GM18517 (cell line): ENCODE measurements at regions not wholly inside any gene's neighbourhood (a gene's known extent, or its start where the extent isn't known, plus 50 kb on each side); places are given as distances from the start of the nearest gene placed in this dataset.

Experiments
- ATAC-seq: cut with Tn5 transposase; IDR thresholded peaks from one replicate; pipeline ENCODE4 v1.9.1; 2021; ENCODE audit warnings: mild to moderate bottlenecking, moderate library complexity; ENCODE audit not compliant: unreplicated experiment

DNA sequence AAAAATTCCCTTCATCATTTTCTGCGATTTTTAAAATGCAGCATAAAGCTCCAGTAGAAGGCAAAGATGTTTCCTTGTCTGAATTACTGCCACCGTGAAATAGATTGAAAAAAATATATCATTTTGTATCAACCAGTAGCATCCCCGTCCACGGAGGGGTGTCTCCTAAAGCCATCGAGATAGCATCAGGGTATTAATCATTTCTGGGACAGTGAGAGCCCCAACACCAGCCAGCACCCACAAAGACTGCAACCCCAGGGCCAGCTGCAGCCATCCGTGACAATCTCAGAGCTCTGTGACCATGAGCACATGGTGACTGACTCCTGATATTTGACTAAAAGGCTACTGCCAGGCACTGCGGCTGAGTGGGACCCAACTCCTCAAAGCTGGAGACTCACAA, 64.1 kb upstream of the SIX3 start:
- ATAC-seq, result no peak

- no peak for ATAC-seq
These were observed 62.0 kb upstream of the SIX3 start for GRCh38 chr2:44879269-44880124.

DNA sequence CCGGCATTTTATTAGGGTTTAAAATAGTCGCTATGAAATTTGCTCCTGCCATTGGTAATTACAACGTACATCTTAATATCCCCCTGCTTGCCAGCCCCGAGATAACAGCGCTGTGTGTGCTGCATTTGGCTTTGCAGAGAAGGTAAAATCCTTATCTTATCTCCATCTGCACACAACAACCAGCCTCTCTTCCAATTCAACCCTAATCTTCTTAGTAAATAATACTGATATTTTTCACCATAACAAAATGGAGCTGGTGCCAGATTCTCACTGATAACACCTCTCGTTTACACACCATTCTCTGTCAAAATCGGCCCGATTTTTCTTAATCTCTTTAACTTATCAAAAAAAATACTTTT, 61.4 kb upstream of the SIX3 start:
- ATAC-seq, result no peak

DNA sequence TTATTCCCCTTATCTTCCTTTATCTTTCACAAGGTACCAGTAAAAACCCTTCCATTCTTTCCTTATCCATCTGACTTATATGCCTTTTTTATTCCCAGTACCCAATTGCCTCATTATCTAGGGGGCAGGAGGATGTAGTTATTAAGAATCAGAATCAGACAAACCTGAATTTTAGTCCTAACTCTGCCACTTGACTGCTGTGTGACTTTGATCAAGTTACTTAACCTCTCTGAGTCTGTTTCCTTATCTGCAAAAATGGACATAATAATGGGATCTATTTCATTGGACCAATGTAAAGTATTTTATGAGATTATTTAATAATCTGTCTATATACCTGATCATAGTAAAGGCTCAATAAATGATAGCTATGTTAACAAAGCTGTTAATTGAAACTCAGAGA, 59.6 kb upstream of the SIX3 start:
- no peak for ATAC-seq

GRCh38 chr2:44883356-44883755, 58.1 kb upstream of the SIX3 start:
- no peak for ATAC-seq

- ATAC-seq, result no peak
These were observed 57.3 kb upstream of the SIX3 start for GRCh38 chr2:44884231-44884630.

DNA sequence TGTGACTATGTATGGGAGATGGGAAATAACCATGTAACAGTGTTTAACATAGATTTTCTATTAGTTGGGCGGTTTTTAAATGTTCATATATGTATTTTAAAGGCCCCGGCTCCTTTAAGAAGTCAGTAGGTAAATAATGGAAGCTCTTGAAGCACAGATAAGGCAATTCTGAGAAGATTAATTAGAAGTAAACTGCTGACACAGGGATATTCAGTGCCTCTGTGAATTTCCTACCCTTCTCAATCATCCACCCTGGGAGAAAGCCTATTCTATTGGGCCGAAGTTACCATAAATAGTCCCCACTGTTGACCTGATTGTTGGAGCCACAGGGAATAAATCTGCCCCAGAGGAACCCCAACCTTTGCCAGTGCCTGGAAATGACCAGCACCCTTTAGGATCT, 56.8 kb upstream of the SIX3 start:
- no peak for ATAC-seq

DNA sequence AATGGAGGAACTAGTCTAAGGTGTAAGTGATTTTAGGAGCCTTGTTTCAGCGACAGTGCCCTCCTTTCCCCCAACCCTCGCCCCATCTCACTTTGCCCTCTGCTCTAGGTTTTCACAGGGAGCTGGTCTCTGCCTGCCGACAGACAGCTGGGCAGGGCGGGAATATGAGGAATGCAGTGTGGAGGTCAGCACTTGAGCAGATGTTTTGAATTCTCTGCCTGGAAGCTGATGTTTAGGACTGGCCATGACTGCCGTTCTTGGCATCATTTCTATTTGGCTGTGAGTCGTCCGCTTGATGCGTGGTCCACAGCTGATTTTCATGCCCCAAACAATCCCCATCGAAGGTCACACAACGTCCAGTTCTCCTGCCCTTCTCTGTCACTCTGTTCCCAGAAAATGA, 55.1 kb upstream of the SIX3 start:
- ATAC-seq, result no peak

GRCh38 chr2:44889096-44889495, 52.4 kb upstream of the SIX3 start:
- ATAC-seq, result no peak
